H1 (cell line): ENCODE measurements at regions not wholly inside any gene's neighbourhood (a gene's known extent, or its start where the extent isn't known, plus 50 kb on each side); places are given as distances from the start of the nearest gene placed in this dataset.

Source experiments
- CTCF ChIA-PET: fragments of 300-600 bp; sonication (Branson Sonifier 250); formaldehyde crosslinking; loops from one replicate; lab custom pipeline; 2021; ENCODE audit not compliant: partially characterized antibody; lab: Charles Lee
- POLR2A ChIA-PET: fragments of 300-600 bp; sonication (Branson Sonifier 250); formaldehyde crosslinking; loops from one replicate; lab custom pipeline; 2021; ENCODE audit warnings: inconsistent platforms; ENCODE audit not compliant: partially characterized antibody; lab: Charles Lee
- DNase-seq, 2 experiments: peaks; one replicate each; pipeline versions ENCODE4 v3.0.0 to v3.0.0-alpha.2; 2010 to 2022; ENCODE audit warnings: low spot score in 2 of 2, low read depth in 1 of 2, mixed read lengths in 1 of 2
- FAIRE-seq: peaks from 2 replicates; lab custom pipeline; 2011; peaks lifted over from hg19 to GRCh38; lab: Jason Lieb, UNC
- H2AFZ ChIP-seq: 2 replicates; pipeline ENCODE4 v1.8.1; 2012; ENCODE audit warnings: low read length, inconsistent platforms
- H2AK5ac ChIP-seq: 2 replicates; pipeline ENCODE4 v1.6.1; 2013; ENCODE audit warnings: low read depth, low read length
- H2BK120ac ChIP-seq: replicated peaks from 2 replicates; pipeline ENCODE3; 2013; ENCODE audit warnings: low read depth, low read length, inconsistent platforms
- H2BK12ac ChIP-seq: 2 replicates; pipeline ENCODE4 v1.6.1; 2013; ENCODE audit warnings: low read depth, low read length
- H2BK15ac ChIP-seq: 2 replicates; pipeline ENCODE4 v1.6.1; 2013; ENCODE audit warnings: low read length
- H2BK20ac ChIP-seq: 2 replicates; pipeline ENCODE4 v1.6.1; 2013; ENCODE audit warnings: low read length
- H2BK5ac ChIP-seq: 2 replicates; pipeline ENCODE4 v1.6.1; 2013; ENCODE audit warnings: low read depth, low read length
- H3K14ac ChIP-seq: 2 replicates; pipeline ENCODE4 v1.6.1; 2013; ENCODE audit warnings: inconsistent platforms; ENCODE audit not compliant: insufficient read length
- H3K18ac ChIP-seq: 2 replicates; pipeline ENCODE4 v1.6.1; 2013; ENCODE audit warnings: low read length; ENCODE audit errors: extremely low read depth
- H3K23ac ChIP-seq: 2 replicates; pipeline ENCODE4 v1.6.1; 2013; ENCODE audit warnings: inconsistent platforms; ENCODE audit not compliant: insufficient read length
- H3K23me2 ChIP-seq: 2 replicates; pipeline ENCODE4 v1.6.1; 2013; ENCODE audit warnings: low read depth, low read length
- H3K27ac ChIP-seq: 2 replicates; pipeline ENCODE4 v1.6.1; 2011; ENCODE audit warnings: low read depth, low read length, inconsistent platforms
- H3K27me3 ChIP-seq, 4 experiments: replicated peaks in 1 of 4; 1 replicate in 1 of 4; 2 replicates in 3 of 4; pipeline versions ENCODE4 v1.6.1 to v1.8.1; 2011 to 2013; ENCODE audit warnings: low read length in 3 of 4, mild to moderate bottlenecking in 3 of 4, inconsistent platforms in 2 of 4, mixed read lengths in 2 of 4, moderate library complexity in 1 of 4; ENCODE audit not compliant: control insufficient read depth in 3 of 4, insufficient read depth in 3 of 4; ENCODE audit errors: extremely low read depth in 1 of 4
- H3K36me3 ChIP-seq, 4 experiments: 2 replicates each; pipeline versions ENCODE4 v1.6.1 to v1.8.1; 2011 to 2013; ENCODE audit warnings: mild to moderate bottlenecking in 4 of 4, low read length in 3 of 4, moderate library complexity in 2 of 4, control low read depth in 1 of 4, inconsistent platforms in 1 of 4; ENCODE audit not compliant: insufficient read depth in 4 of 4, control insufficient read depth in 2 of 4
- H3K4ac ChIP-seq: replicated peaks from 2 replicates; pipeline ENCODE3; 2013; ENCODE audit warnings: low read length, low read depth, mixed read lengths, inconsistent platforms; ENCODE audit not compliant: insufficient read length
- H3K4me1 ChIP-seq, 4 experiments: replicated peaks in 1 of 4; 1 replicate in 1 of 4; 2 replicates in 3 of 4; pipeline versions ENCODE4 v1.6.1 to v1.8.1; 2011 to 2013; ENCODE audit warnings: low read length in 3 of 4, inconsistent platforms in 2 of 4, mixed read lengths in 1 of 4; ENCODE audit not compliant: insufficient read depth in 4 of 4, control insufficient read depth in 3 of 4
- H3K4me2 ChIP-seq, 2 experiments: 2 replicates each; pipeline versions ENCODE4 v1.6.1 to v1.8.1; 2011 to 2013; ENCODE audit warnings: low read depth in 2 of 2, low read length in 2 of 2, control low read depth in 1 of 2, inconsistent platforms in 1 of 2, mild to moderate bottlenecking in 1 of 2; ENCODE audit not compliant: insufficient read depth in 1 of 2
- H3K4me3 ChIP-seq, 4 experiments: fragments of 200-600, 300-600 bp in 1 of 4; sonication (generic), shearing (Covaris generic), sonication (Bioruptor Twin) in 1 of 4; 2 replicates each; pipeline versions ENCODE4 v1.5.1 to v1.8.1; 2011 to 2016; ENCODE audit warnings: low read length in 4 of 4, low read depth in 3 of 4, control low read depth in 2 of 4, inconsistent platforms in 2 of 4, mild to moderate bottlenecking in 2 of 4, mixed read lengths in 1 of 4, moderate library complexity in 1 of 4; ENCODE audit not compliant: insufficient read depth in 2 of 4; ENCODE audit errors: extremely low read depth in 1 of 4
- H3K56ac ChIP-seq: replicated peaks from 2 replicates; pipeline ENCODE3; 2013; ENCODE audit warnings: low read depth, mild to moderate bottlenecking, mixed read lengths, low read length, inconsistent platforms; ENCODE audit not compliant: insufficient read length
- H3K79me1 ChIP-seq: 2 replicates; pipeline ENCODE4 v1.6.1; 2013; ENCODE audit warnings: low read depth, low read length, control low read depth
- H3K79me2 ChIP-seq, 2 experiments: 2 replicates each; pipeline versions ENCODE4 v1.6.1 to v1.8.1; 2012 to 2013; ENCODE audit warnings: low read length in 2 of 2, mild to moderate bottlenecking in 2 of 2, inconsistent platforms in 1 of 2; ENCODE audit not compliant: insufficient read depth in 2 of 2, control insufficient read depth in 1 of 2
- H3K9ac ChIP-seq, 4 experiments: replicated peaks in 1 of 4; 1 replicate in 1 of 4; 2 replicates in 3 of 4; pipeline versions ENCODE4 v1.6.1 to v1.8.1; 2011 to 2013; ENCODE audit warnings: low read depth in 3 of 4, low read length in 3 of 4, control low read depth in 2 of 4, mild to moderate bottlenecking in 2 of 4, moderate library complexity in 2 of 4, inconsistent platforms in 1 of 4; ENCODE audit errors: extremely low read depth in 1 of 4
- H3K9me3 ChIP-seq, 2 experiments: 2 replicates each; pipeline versions ENCODE4 v1.6.1 to v1.8.1; 2012 to 2013; ENCODE audit warnings: mild to moderate bottlenecking in 2 of 2, moderate library complexity in 2 of 2, control low read depth in 1 of 2, inconsistent platforms in 1 of 2, low read depth in 1 of 2, low read length in 1 of 2, mixed read lengths in 1 of 2; ENCODE audit not compliant: insufficient read depth in 2 of 2
- H4K20me1 ChIP-seq, 2 experiments: replicated peaks in 1 of 2; 2 replicates each; pipeline versions ENCODE3 to v1.8.1; 2011 to 2013; ENCODE audit warnings: inconsistent platforms in 2 of 2, low read length in 2 of 2, mild to moderate bottlenecking in 1 of 2; ENCODE audit not compliant: insufficient read depth in 2 of 2, control insufficient read depth in 1 of 2
- H4K5ac ChIP-seq: 2 replicates; pipeline ENCODE4 v1.6.1; 2013; ENCODE audit warnings: low read length, low read depth, mixed read lengths, inconsistent platforms; ENCODE audit not compliant: insufficient read length
- H4K8ac ChIP-seq: 2 replicates; pipeline ENCODE4 v1.8.0; 2013; ENCODE audit warnings: mild to moderate bottlenecking, moderate library complexity, low read length, inconsistent platforms; ENCODE audit not compliant: insufficient read depth; ENCODE audit errors: extremely low read depth
- H4K91ac ChIP-seq: replicated peaks from 2 replicates; pipeline ENCODE3; 2013; ENCODE audit warnings: low read length, mixed read lengths, inconsistent platforms; ENCODE audit not compliant: insufficient read length
- ATF3 ChIP-seq: IDR thresholded peaks from 2 replicates; pipeline ENCODE4 v1.6.1; 2011; ENCODE audit warnings: low read depth, mild to moderate bottlenecking, low read length; ENCODE audit not compliant: insufficient read depth
- SP2 ChIP-seq: IDR thresholded peaks from 2 replicates; pipeline ENCODE4 v1.6.1; 2012; ENCODE audit warnings: mild to moderate bottlenecking, low read length, inconsistent platforms
- WGBS, 2 experiments: shearing (Covaris generic) in 1 of 2; methylation state at CpG; one replicate each; pipeline versions ENCODE4 v1.1.6 to v1.1.7; 2013 to 2015; ENCODE audit warnings: low lambda C conversion rate in 2 of 2, mixed read lengths in 2 of 2, inconsistent platforms in 1 of 2, low coverage in 1 of 2, missing lambda C conversion rate in 1 of 2; ENCODE audit not compliant: insufficient replicate concordance in 2 of 2, insufficient coverage in 1 of 2, insufficient read length in 1 of 2; ENCODE audit errors: extremely low coverage in 1 of 2, missing lambda C conversion rate in 1 of 2; 5-methylcytosine and 5-hydroxymethylcytosine counted together

GRCh38 chr14:86430853-86431252 lies 900.9 kb downstream of the FLRT2 start:
- H2BK5ac ChIP-seq, result no peak overlapping the region
- no peaks in the 10 kb centered on the region for H3K79me1 ChIP-seq
- no peaks in the 10 kb centered on the region for H3K4me1 ChIP-seq
- TF ChIP-seq SP2 (no peak), ATF3 (no peak)
- no peak overlapping the region for H4K5ac ChIP-seq
- no peaks in the 10 kb centered on the region for H3K27me3 ChIP-seq
- H2AK5ac ChIP-seq, result no peak overlapping the region
- H4K8ac ChIP-seq, result no peak overlapping the region
- H4K20me1 ChIP-seq, result no peaks in the 10 kb centered on the region
- no peak overlapping the region for H3K4me3 ChIP-seq
- no peak overlapping the region for H3K4me2 ChIP-seq
- no peaks in the 10 kb centered on the region for H3K9me3 ChIP-seq
- no peak overlapping the region for H3K14ac ChIP-seq
- no peak for DNase-seq
- H2BK12ac ChIP-seq, result no peak overlapping the region
- no peak overlapping the region for H2AFZ ChIP-seq
- H2BK20ac ChIP-seq, result no peak overlapping the region
- H3K9ac ChIP-seq, result no peak overlapping the region
- no peak overlapping the region for H3K23ac ChIP-seq
- H2BK120ac ChIP-seq, result no peak overlapping the region
- H4K91ac ChIP-seq, result no peak overlapping the region
- H3K79me2 ChIP-seq, result no peaks in the 10 kb centered on the region
- FAIRE-seq, result no peak
- no peak overlapping the region for H3K18ac ChIP-seq
- H3K23me2 ChIP-seq, result no peaks in the 10 kb centered on the region
- H3K36me3 ChIP-seq, result no peaks in the 10 kb centered on the region
- CTCF ChIA-PET, result no interaction called here
- no peak overlapping the region for H2BK15ac ChIP-seq
- WGBS, 2 experiments, result 95% methylated on average over 7 of the region's 7 CpGs; no CpG with 5 or more reads in 1 of the 2 experiments
- no peak overlapping the region for H3K56ac ChIP-seq
- H3K27ac ChIP-seq, result no peak overlapping the region
- H3K4ac ChIP-seq, result no peak overlapping the region
- POLR2A ChIA-PET, result no interaction called here
